ENCODE measurements at regions not wholly inside any gene's neighbourhood (a gene's known extent, or its start where the extent isn't known, plus 50 kb on each side); places are given as distances from the start of the nearest gene placed in this dataset.

DNA sequence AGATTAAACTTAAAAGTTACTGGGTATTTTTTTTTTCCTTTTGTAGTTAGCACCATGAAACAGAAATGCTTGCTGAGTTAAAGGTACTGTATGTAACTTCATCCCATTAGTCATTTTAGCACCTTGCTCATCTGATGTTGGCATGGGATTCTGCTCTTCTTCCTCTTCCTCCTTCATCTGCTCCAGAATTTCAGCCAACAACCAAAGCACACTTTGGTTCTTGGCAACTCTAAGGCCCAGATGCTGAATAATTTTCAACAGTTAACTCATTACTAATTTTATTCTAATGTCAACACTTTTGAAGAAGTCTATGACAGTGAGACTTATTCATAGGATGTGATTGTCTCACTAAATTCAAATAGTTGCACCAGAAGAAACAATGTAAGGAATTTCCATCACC is 359.2 kb downstream of the KCTD12 start:
- DNase-seq (ENCODE audit: low read depth in 2 of 3, low spot score in 2 of 3), result no peak

DNA sequence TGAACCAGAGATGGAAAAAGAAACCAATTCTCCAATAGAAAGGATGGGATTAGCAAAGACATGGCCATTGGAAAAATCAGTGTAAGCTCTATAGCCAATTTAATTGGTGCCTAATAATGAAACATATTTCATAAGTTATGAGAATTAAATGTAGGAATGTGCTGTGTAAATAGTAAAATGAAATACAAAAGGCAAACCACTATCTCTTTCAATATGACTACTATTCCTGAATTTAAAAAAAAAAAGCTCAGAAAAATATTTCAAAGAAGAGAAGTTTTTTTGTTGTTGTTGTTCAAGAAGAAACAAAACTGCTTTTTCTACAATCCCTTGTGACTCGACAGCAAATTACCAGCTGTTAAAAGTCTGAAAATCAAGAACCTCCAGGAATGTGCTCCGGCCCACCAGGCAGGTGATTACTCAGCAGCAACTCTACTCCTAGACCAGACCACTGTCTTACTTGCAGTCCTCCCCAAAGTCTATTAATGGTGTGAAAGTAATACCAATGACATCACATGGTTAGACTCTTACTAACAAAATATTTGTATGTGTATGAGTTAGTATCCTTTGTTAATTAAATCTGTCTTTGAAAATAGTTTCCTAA is 362.4 kb downstream of the KCTD12 start:
- DNase-seq (ENCODE audit: low read depth in 2 of 3, low spot score in 2 of 3), result no peak

DNA sequence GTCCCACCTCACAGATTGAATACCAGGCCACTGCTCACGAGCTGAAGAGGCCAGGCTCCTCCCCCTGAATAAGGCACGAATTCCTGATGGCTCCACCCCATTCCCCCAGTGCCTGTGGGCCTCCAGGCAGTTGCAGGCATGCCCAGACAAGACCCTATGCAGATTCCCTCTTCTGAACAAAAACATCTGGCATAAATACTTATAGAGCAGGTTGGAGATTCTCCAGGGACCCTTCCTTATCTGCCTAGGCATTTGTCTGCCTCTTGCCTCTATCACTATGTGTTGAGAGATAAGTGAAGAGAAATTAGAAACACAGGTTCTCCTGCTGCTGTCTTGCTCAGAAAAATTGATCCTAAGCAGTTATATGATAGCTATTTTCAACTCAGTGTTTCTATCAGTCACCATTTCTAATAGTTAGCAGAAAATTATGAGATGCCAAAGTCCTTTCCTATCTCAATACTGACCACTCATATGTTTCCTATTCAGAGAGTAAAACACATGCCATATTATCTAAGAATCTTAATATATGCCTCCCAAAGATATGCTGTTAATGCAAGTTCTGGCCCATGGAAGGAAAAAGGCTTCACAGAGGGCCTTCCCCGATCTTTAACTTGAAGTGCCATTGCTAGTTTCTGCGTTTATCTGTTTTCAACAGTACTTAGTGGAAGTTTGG is 364.0 kb downstream of the KCTD12 start:
- DNase-seq (ENCODE audit: low read depth in 2 of 3, low spot score in 2 of 3), result no peak

DNA sequence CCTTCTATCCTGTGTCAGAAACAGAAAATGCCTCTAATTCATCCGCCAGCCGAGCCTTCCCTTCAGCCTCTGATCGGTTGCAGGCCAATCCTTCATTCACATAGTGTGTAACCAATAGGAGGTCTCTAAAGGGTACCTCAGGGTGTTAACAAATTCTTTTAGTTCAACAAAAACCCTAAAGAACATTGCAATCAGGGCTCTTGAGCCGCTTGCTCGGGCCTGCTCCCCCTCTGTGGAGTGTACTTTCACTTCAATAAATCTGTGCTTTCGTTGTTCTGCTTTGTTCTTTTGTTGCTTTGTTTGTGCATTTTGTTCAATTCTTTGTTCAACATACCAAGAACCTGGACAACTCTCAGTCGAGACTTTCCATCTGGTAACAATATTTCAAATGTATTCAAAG is 366.5 kb downstream of the KCTD12 start:
- DNase-seq (ENCODE audit: low read depth in 2 of 3, low spot score in 2 of 3), result no peak

DNA sequence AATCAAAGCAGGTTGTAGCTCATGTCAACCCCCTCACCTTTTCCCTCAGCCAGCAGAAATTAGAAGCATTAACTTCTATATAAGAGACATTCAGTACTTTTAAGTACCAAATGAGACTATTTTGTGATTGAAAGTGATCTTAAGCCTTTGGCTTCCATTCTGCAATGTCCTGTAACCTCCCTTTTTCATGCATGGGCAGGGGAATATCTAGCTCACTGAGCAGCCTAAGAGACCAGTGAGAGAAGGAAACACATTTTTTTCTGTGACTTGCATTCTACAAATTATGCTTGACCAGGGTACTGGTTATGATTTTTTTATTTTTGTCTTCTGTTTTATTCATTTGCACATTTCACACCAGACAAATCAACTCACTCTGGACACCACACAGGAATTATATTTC is 369.6 kb downstream of the KCTD12 start:
- no peak for DNase-seq (ENCODE audit: low read depth in 2 of 3, low spot score in 2 of 3)

DNA sequence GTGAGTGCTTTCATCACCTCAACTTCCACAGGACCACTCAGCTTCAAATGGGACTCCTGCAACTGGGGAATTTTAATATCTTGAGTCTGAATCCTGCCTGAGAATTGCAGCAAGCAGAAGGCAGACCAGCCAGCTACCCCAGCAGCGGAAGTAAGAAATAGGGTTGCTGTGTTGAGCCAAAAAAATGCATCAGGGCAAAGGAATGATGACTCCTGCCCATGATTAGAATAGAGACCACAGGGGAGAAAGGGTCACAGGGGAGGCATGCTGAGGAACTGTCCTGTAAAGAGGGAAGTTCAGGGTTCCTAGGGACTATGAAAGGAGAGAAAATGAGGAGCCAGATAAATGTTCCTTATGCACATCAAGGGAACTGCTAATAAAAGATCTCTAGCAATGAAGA is 370.2 kb downstream of the KCTD12 start:
- no peak for DNase-seq (ENCODE audit: low read depth in 2 of 3, low spot score in 2 of 3)

DNA sequence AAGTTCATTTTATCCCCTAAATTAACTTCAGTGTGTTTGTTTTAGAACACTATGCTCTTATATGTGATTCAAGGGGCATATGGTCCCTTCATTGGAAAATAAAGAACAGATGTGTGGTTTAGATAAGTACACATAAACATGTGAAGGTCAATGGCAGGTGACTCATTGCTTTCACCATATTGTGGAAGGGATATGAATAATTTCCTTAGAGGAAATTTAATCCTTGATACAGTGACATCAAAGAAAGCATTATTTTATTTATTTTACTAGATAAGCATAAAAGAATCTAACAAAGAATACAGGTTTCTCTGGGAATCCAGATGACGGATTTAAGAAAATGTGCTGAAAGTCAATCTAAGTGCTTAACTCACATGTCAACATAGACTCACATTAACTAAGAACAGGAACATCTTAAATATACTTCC is 373.5 kb downstream of the KCTD12 start:
- DNase-seq (ENCODE audit: low read depth in 2 of 3, low spot score in 2 of 3), result no peak

DNA sequence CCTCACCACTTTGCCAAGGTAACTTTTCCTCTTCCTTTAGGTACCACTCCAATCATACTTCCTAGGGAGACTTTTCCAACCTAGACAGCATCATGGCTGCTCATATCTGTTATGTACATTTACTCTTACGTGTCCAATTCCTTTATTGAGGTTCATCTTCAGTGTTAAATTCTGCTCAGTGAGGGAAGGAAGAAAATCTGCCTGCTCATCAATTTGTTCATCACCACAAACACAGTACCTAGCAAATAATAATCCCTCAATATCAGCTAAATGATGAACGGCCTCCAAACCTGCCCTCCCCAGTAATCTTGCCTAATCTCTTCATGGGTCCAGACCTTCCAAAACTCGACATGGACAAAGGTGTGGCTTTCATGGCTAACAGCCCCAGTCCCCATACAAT is 380.8 kb downstream of the KCTD12 start:
- no peak for DNase-seq (ENCODE audit: low read depth in 2 of 3, low spot score in 2 of 3)

DNA sequence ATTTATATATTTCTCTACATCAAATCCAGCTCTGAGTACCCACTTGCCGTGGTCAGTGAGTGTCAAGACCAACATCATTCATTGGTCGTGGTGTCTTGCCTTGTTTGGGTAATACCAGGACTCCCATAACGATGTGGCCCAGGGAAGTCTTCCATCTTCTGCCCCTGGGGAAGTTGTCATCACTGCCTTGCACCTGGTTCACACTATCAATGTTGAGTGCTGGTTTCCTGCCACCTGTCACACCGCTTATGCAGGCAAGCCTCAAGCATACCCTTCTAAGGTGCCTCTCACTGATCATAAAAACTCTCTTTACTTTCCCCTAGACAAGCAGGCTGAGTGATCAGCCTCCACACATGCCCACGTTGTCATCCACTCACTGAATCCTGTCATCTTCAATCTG is 382.4 kb downstream of the KCTD12 start:
- no peak for DNase-seq (ENCODE audit: low read depth in 2 of 3, low spot score in 2 of 3)

DNA sequence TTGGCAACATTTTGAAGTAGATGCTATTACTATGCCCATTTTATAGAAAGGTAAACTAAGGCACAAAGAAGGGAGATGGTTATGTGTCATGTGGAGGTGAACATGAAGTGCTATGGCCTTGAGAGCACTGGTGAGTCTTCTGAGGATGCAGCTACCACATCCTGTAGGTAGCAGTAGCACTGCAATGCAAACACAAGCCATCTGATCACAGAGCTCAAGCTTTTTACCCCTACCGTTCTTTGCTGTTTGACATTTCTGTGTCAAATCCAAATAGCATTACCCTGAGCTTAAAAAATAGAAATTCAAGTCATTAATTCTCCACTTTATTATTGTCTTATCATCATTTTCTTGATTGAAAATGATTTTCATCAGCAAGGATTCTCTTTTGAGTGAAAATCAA is 382.9 kb downstream of the KCTD12 start:
- no peak for DNase-seq (ENCODE audit: low read depth in 2 of 3, low spot score in 2 of 3)

DNA sequence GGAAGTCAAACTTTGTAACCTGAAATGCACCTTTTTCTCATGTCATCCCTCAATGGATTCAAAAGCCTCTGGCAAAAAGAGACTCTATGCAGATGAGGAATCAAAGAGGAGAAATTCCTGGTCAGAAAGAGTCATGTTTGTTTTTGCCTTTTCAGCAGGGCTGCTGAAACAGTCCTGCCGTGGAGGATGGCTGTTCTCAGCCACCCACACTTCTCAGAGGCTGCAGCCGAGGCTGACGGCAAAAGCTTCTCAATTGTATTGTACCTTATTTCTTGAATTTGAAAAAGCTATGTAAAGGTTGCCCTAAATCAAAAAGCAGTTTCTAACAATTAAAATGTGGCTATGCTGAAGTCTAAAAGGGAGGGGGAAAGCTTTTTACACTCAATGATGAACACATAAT is 385.3 kb downstream of the KCTD12 start:
- DNase-seq (ENCODE audit: low read depth in 2 of 3, low spot score in 2 of 3), result no peak

DNA sequence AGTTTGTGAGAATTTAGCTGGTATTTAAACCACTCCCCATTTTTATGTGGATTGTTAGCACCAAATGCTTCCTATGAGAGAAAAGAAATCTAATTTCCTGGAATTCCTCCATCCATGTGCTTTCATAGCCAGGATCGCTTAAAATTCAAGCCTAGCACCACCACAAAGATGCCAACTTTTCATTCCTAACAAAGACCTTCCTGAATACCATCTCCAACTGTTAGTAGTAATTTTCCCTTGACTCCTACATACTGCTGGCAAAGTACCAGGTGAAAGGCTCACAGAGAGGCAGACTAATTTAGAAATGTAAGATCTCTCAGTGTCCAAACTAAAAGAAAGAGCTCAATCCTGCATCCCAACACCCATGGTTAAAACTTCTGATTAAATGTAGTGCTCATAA is 386.3 kb downstream of the KCTD12 start:
- no peak for DNase-seq (ENCODE audit: low read depth in 2 of 3, low spot score in 2 of 3)

DNA sequence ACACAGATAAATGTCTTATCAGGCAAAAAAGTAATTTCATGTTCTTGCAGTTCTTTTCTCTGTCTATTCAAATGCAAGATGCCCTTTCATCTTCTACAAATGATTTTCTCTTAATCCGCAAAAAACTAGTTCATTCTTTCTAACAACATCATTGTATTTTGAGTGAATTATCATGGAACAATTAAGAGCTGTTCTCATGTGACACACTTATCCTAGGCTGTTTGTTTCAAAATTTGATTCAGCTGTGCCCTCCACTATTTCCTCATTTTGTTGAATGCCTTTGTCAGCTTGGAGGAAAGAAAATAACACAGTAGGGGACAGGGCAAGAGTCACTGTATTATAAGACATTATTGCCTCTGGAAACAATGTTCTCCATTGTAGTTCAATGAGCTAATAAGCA is 396.9 kb downstream of the KCTD12 start:
- DNase-seq (ENCODE audit: low read depth in 2 of 3, low spot score in 2 of 3), result no peak

DNA sequence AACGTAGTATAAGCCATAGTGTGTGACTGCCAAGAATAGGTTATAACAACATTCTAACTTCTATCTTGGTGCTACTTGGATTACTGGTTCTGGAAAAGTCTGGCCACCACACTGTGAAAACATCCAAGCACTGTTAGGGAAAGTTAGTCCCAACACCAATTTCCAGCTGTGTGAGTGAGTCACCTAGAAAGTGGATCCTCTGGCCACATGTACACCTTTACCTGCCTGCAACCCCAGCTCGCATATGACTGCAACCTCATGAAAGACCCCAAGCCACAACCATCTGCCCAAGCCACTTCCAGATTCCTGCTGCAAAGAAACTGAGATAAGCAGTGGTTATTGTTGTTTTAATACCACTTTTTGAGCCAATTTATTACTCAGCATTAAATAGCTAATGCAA is 404.5 kb downstream of the KCTD12 start:
- DNase-seq (ENCODE audit: low read depth in 2 of 3, low spot score in 2 of 3), result no peak

DNA sequence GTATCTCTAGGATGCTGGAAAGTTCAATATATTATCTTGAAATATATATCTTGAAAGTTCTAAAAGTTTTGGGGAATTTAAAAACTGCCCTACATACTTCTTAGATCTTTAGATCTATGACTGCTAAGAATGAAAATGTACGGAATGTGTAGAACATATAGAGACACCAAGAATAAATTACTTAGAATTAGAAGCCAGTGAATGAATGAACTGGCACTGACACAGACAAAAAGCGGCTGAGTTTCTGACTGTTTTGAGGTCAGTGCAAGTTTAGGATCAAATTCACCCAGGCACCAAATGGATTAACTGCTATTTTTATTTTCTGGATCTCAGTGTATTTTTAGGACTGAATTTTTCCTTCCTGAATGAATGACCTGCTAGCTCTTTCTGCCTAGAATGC is 411.2 kb downstream of the KCTD12 start:
- no peak for DNase-seq (ENCODE audit: low read depth in 2 of 3, low spot score in 2 of 3)

DNA sequence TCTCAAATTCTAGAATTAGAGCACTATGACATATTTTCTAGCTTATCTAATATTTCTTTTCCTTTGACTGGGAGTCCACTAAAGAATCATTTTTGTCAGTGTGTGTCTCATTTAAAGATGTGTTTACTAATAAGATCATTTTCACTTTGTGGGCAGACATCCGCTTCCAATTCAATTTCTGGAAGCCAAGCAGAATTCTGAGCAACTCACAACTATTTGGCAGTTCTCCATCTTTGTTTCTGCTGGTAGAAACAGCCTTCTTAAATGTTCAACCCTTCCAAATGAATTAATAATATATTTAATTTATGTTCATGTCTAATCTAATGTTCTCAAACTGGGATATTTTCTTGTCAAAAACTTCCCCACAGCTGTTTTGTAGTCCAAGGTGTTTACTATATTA is 411.8 kb downstream of the KCTD12 start:
- DNase-seq (ENCODE audit: low read depth in 2 of 3, low spot score in 2 of 3), result no peak

DNA sequence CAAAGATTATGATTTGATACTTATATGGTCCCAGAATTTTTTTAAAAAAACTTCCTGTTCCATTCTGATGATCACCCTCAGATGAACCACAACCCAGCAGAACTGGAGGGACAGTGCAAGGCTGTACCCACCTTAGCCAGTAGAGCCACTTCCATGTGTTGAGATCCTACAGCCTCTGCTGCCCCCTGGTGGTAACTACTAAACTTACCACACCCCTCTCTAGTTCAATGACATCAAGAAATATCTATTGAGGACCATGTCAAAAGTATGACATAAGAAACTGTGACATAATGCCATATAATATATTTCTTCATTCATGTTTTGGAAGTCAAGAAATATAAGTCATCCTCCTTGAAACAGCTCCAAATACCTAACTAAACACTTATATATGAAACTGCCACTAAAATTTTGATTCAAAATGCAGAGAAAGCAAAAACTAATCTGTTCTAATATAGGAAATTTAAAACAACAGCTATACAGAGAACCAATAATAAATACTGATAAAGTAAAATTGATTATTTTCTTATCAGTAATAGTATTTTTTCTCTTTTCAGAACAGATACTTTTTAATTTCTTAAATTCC is 412.6 kb downstream of the KCTD12 start:
- peak; percentile 4 to 51 (median 35) for DNase-seq (ENCODE audit: low read depth in 2 of 3, low spot score in 2 of 3)

DNA sequence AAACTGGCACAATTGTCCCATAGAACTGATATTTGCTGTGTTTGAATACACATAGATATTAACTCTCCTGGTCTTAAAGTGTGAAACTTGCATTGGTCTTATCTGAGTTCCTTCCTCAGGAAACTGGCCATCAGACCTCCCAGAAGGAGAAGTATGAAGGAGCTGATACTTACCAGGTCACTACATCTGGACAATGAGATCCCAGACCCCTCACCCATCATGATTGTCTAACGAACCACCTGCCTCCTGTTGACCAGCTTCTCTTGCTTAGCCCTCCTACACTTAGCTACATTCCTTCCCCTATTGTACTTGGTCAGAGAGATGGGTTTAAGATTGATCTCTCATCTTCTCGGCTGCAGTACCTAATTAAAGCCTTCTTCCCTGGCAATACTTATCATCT is 413.3 kb downstream of the KCTD12 start:
- no peak for DNase-seq (ENCODE audit: low read depth in 2 of 3, low spot score in 2 of 3)

DNA sequence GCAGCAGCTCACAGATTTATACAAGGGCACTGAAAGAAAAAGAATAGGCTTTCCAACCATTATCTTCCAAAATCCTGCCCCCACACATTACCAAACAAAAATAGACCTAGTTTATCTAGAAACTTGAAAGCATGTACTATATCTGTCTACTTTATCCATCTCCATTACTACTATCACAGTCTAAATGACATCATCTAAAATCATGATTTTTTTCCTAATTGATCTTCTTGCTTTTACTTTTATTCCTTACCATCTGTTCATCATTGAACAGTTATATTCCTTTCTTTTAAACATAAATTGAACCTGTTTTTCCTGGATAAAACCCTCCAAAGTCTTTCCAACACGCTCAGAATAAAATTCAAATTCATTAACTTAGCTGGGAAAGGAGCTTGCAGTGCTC is 414.7 kb downstream of the KCTD12 start:
- no peak for DNase-seq (ENCODE audit: low read depth in 2 of 3, low spot score in 2 of 3)

DNA sequence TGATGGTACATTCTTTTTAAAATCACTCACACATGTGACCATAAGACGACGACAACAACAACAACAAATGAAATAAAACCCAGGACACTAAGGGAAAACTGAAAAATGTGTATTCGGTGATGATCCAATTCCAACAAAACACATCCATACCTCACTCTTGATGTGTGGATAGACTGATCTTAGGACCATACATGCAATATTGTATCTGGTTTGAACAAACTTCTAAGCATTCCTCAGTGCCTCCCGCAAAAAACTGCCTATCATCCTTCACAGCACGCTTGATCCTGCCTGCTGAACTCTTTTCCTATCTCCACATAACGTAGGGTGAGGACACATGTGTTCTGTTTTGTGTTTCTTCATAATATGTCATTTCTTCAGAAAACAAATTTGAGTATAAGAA is 415.2 kb downstream of the KCTD12 start:
- no peak for DNase-seq (ENCODE audit: low read depth in 2 of 3, low spot score in 2 of 3)

DNA sequence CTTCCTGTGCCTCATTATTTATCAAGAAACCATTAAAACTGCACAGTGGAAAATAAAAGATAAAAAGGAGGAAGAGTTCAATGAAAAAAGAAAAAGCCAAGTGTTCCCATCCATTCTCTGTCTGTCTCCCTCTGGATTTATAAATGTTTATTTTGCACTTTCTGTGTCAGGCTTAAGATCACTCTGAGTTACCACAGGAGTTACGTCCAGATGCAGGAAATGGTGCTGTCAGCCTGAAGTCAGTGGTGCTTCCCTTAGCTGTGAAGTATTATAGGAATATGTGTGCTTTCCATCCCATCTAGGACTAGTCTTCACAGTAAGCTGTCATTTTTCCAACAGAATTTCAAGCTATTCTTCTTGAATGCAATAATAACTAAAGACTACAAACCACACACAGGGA is 420.2 kb downstream of the KCTD12 start:
- DNase-seq (ENCODE audit: low read depth in 2 of 3, low spot score in 2 of 3), result no peak

DNA sequence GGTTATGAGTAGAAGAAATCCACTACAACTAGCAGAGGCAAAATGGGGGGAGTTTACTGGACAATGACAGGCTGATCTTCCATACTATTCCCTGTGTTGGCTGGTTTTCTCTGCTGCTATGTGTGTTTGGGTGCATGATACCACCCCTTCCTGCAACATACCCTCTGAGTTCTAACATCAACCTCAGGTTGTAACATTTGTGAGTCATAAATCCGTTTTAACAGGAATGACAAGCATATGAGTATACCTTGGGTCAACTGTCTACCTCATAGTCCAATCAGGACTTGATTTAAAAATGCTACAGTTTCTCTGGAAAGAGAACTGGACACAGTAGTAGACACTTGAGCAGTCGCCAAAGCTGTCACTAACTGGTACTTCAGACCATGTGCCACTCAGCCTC is 422.9 kb downstream of the KCTD12 start:
- DNase-seq (ENCODE audit: low read depth in 2 of 3, low spot score in 2 of 3), result no peak

DNA sequence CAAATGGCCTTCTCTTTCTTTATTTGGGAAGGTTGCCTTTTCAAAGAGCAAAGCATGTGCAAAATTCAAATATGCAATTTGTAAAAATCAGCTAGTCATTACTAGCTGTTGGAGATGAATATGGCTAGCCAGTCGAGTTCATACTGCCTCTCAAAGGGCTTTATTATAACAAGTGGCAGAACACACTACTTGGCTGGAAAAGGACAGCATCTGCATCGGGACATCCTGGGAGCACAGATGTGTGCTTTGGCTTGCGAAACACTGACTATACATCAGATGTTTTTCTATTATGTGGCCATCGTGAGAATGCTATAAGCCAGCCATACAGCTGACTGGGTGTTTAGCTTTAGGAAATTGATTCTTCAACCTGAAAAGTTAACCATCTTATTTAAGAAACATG is 424.2 kb downstream of the KCTD12 start:
- DNase-seq (ENCODE audit: low read depth in 2 of 3, low spot score in 2 of 3), result no peak

Measured in activated CD8-positive, alpha-beta memory T cell treated with anti-CD3 and anti-CD28 coated beads for 48 hours (primary cell).